GM23338 (cell line): ENCODE measurements at regions not wholly inside any gene's neighbourhood (a gene's known extent, or its start where the extent isn't known, plus 50 kb on each side); places are given as distances from the start of the nearest gene placed in this dataset.

ENCODE experiments used
- CTCF ChIP-seq, 2 experiments: fragments of 200-600 bp in 1 of 2; sonication (generic) in 1 of 2; conservative IDR thresholded peaks; 2 replicates each; pipeline versions ENCODE4 v1.5.1 to v1.6.1; 2016 to 2017; ENCODE audit warnings: antibody characterized with exemption in 2 of 2, low read depth in 2 of 2, mild to moderate bottlenecking in 2 of 2, moderate library complexity in 1 of 2
- EZH2phosphoT487 ChIP-seq: fragments of 200-600 bp; sonication (generic); IDR thresholded peaks from one replicate; pipeline ENCODE4 v1.8.1; 2018; ENCODE audit warnings: antibody characterized with exemption; ENCODE audit not compliant: unreplicated experiment
- JUNB ChIP-seq: IDR thresholded peaks from one replicate; pipeline ENCODE4 v1.6.1; 2016; ENCODE audit warnings: antibody characterized with exemption; ENCODE audit not compliant: unreplicated experiment
- REST ChIP-seq: IDR thresholded peaks from one replicate; pipeline ENCODE4 v1.6.1; 2018; ENCODE audit warnings: antibody characterized with exemption; ENCODE audit not compliant: unreplicated experiment

- TF ChIP-seq CTCF (conservative IDR thresholded peaks at IDR 0.05; ENCODE audit: low read depth in 2 of 2), result no peak
- TF ChIP-seq JUNB, result no peak
- no peak for TF ChIP-seq EZH2phosphoT487
- TF ChIP-seq REST, result no peak
Observed at GRCh38 chr3:66593978-66594377, 93.2 kb upstream of the LRIG1 start.
